ENCODE measurements at regions not wholly inside any gene's neighbourhood (a gene's known extent, or its start where the extent isn't known, plus 50 kb on each side); places are given as distances from the start of the nearest gene placed in this dataset.

DNA sequence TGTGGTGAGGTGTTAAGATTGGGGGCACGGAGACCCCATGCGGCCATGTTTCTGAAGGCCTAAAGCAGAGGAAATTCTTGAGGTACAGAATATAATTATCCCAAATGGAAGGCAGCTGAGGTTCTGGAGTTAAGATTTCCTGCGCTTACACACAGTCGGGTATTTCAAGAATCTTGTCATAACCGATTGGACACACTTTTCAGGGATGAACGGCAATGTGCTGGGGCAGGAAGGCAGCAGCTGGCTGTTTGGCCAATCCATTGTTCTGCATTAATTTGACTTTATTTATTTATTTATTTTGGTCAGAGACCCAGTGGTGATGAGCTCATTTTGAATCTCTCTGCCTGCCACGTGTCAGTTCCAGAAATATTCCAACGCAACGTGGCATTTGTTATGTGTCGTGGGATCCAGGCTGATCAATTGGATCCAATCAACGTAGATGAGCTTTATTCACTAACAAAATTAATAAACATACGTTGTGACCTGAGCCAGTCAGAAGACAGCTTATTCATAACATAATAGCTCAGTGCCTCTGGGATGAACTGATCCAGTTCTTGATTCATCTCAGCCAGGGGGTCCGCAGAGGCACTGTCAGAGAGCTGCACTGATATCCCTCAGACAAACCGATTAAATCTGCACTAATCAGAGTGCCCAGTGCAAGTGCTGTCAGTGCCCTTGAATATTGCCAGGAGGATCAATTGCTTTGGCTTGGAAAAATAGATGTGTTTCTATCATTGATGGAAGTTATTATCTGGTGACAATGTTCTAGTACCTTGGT, 181.0 kb downstream of the KTN1 start:
- TF ChIP-seq, protein P1, sequence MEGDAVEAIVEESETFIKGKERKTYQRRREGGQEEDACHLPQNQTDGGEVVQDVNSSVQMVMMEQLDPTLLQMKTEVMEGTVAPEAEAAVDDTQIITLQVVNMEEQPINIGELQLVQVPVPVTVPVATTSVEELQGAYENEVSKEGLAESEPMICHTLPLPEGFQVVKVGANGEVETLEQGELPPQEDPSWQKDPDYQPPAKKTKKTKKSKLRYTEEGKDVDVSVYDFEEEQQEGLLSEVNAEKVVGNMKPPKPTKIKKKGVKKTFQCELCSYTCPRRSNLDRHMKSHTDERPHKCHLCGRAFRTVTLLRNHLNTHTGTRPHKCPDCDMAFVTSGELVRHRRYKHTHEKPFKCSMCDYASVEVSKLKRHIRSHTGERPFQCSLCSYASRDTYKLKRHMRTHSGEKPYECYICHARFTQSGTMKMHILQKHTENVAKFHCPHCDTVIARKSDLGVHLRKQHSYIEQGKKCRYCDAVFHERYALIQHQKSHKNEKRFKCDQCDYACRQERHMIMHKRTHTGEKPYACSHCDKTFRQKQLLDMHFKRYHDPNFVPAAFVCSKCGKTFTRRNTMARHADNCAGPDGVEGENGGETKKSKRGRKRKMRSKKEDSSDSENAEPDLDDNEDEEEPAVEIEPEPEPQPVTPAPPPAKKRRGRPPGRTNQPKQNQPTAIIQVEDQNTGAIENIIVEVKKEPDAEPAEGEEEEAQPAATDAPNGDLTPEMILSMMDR (IDR thresholded peaks at IDR 0.05; ENCODE audit: unreplicated experiment) = no peak
- H3K4me1 Mint-ChIP-seq (ENCODE audit: low read depth, unreplicated experiment) = peaks cover 36% of the 10 kb centered on the region
- CTCF ChIA-PET = no interaction called here

DNA sequence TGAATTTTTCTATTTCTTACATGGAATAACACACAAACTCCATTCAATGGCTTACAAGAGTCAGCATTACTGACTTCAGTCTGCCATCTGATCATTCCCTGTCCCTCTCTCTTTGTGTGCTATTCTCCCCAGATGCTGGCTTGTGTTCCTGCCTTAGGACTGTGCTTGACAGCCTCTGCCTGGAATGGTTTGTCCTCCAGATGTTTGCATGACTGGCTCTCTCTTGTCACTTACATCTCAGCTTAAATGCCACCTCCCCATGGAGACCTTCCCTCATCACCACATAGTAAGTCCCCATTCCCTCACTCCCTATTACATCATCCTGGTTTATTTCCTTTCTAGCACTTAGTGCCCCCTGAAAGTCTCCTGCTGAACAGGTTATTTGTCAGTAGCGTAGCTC, 181.6 kb downstream of the KTN1 start:
- Mint-ChIP-seq H3K4me1 (ENCODE audit: low read depth, unreplicated experiment) (peaks cover 36% of the 10 kb centered on the region), H3K27ac (ENCODE audit: unreplicated experiment) (no peak overlapping the region), H3K9me3 (ENCODE audit: low read depth, unreplicated experiment) (no peaks in the 10 kb centered on the region), H3K27me3 (ENCODE audit: unreplicated experiment) (no peaks in the 10 kb centered on the region), H3K4me3 (ENCODE audit: low read depth, unreplicated experiment) (no peak overlapping the region), H3K36me3 (ENCODE audit: insufficient read depth, unreplicated experiment) (no peaks in the 10 kb centered on the region)
- no peak for DNase-seq
- intact Hi-C loops (cut with micrococcal nuclease; ENCODE audit: unreplicated experiment) = no loop called here
- TF ChIP-seq, protein P1 (IDR thresholded peaks at IDR 0.05; ENCODE audit: unreplicated experiment) = no peak
- CTCF ChIA-PET = no interaction called here
- BruUV-seq (replicated peaks) = no TSS peak

More for the DNA sequence above, 181.0 kb downstream of the KTN1 start:
- H3K4me3 Mint-ChIP-seq (ENCODE audit: low read depth, unreplicated experiment) = no peak overlapping the region
- DNase-seq = no peak
- intact Hi-C loops (cut with micrococcal nuclease; ENCODE audit: unreplicated experiment) = no loop called here
- no peaks in the 10 kb centered on the region for H3K36me3 Mint-ChIP-seq (ENCODE audit: insufficient read depth, unreplicated experiment)
- H3K27me3 Mint-ChIP-seq (ENCODE audit: unreplicated experiment) = no peaks in the 10 kb centered on the region
- H3K27ac Mint-ChIP-seq (ENCODE audit: unreplicated experiment) = no peak overlapping the region
- no TSS peak for BruUV-seq (replicated peaks)
- H3K9me3 Mint-ChIP-seq (ENCODE audit: low read depth, unreplicated experiment) = no peaks in the 10 kb centered on the region

DNA sequence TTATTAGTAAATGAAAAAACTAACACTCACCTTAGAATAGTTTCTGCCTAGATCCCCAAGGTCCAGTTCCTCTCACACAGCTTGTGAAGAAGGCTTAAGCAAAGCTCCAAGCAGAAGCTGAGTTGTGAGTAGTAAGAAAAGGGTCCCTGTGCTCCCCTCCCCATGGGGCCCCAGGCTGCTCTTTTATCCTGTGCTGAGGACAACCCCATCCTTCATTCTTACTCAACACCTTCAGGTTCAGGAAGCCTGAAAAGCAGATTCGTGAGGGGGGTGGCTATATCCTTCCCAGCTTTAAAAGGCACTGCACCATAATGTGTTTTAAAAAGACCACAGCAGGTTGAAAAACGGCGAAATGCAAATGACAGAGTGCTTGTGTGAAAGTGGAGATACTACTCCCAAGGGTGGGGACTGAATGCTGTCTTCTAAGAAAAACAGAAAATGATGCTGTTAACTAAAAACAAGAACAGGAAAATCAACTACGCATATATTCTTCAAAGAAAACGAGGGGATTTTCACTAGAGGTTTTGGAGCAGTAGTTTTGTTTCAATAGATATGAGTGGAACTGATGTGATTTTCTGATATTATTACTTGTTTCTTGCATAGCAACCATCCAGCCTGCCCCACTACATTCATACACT, 182.7 kb downstream of the KTN1 start:
- no peak for DNase-seq
- H3K27ac Mint-ChIP-seq (ENCODE audit: unreplicated experiment) = no peak overlapping the region
- no peaks in the 10 kb centered on the region for H3K9me3 Mint-ChIP-seq (ENCODE audit: low read depth, unreplicated experiment)
- H3K4me1 Mint-ChIP-seq (ENCODE audit: low read depth, unreplicated experiment) = peaks cover 29% of the 10 kb centered on the region
- BruUV-seq (replicated peaks) = no TSS peak
- CTCF ChIA-PET = no interaction called here
- no peak overlapping the region for H3K4me3 Mint-ChIP-seq (ENCODE audit: low read depth, unreplicated experiment)
- TF ChIP-seq, protein P1 (IDR thresholded peaks at IDR 0.05; ENCODE audit: unreplicated experiment) = no peak
- H3K27me3 Mint-ChIP-seq (ENCODE audit: unreplicated experiment) = no peaks in the 10 kb centered on the region
- H3K36me3 Mint-ChIP-seq (ENCODE audit: insufficient read depth, unreplicated experiment) = no peaks in the 10 kb centered on the region
- intact Hi-C loops (cut with micrococcal nuclease; ENCODE audit: unreplicated experiment) = no loop called here

DNA sequence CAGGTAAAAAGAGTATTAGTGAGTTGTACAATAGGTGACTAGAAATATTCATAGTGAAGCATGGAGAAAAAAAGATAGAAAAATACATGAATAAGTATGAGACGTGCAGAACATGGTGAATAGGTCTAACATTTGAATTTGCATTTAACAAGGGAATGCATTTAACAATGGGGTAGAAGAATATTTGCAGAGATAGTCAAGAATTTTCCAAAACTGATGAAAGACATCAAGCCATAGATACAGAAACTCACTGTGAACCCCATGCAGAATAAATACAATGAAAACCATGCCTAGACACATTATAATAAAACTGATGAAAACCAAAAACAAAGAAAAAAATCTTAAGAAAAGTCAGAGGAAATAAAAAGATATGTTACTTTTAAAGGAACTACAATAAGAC, 184.8 kb downstream of the KTN1 start:
- no TSS peak for BruUV-seq (replicated peaks)
- Mint-ChIP-seq H3K4me3 (ENCODE audit: low read depth, unreplicated experiment) (no peak overlapping the region), H3K9me3 (ENCODE audit: low read depth, unreplicated experiment) (peaks cover 3% of the 10 kb centered on the region), H3K4me1 (ENCODE audit: low read depth, unreplicated experiment) (peaks cover 9% of the 10 kb centered on the region), H3K36me3 (ENCODE audit: insufficient read depth, unreplicated experiment) (no peaks in the 10 kb centered on the region), H3K27ac (ENCODE audit: unreplicated experiment) (no peak overlapping the region), H3K27me3 (ENCODE audit: unreplicated experiment) (no peaks in the 10 kb centered on the region)
- no peak for DNase-seq
- intact Hi-C loops (cut with micrococcal nuclease; ENCODE audit: unreplicated experiment) = no loop called here
- TF ChIP-seq, protein P1 (IDR thresholded peaks at IDR 0.05; ENCODE audit: unreplicated experiment) = no peak
- CTCF ChIA-PET = interaction anchor here (0.5 kb wide), 1 partner anchor 385 kb away, joined by 4 read pairs; no protein-coding TSS in a partner anchor

Measured in Calu3 (cell line).